ENCODE measurements at regions not wholly inside any gene's neighbourhood (a gene's known extent, or its start where the extent isn't known, plus 50 kb on each side); places are given as distances from the start of the nearest gene placed in this dataset.

DNA sequence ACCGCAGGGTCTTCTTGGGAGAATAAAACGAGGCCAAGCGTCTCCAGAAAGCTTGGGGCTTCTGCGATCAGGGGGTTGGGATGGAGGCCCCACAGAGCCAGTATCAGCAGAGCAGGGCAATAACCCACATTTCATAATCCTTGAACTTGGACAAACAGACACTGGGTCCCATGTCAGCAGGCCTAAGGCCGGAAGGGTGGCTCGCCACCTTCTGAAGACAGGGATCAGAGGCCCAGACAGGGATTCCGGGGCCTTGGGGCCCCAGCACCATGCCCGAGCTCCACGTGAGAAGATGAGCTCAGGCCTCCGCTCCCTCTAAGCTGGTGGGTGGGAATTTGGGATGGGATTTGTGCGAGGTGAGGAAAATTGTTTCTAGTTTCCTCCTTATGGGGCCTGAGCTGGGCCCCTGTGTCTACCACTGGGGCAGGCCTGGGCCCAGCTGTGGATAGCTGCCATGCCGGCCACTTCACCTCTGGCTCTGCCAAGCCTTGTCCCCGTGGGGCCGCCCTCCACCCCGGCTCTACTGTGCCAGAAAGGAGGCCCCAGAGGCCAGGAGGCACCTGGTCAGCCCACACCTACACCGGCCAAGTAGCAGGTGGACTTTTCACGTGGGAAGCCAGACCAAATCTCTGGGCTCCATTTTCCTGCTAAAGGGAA is 67.2 kb upstream of the DLK1 start:
- Histone ChIP-seq H3K4me3 (no peak overlapping the region), H3K4me1 (peaks cover 0 to 4% (median 0%) of the 10 kb centered on the region in 4 donors), H3K9me3 (no peaks in the 10 kb centered on the region), H3K36me3 (no peaks in the 10 kb centered on the region), H3K27ac (no peak overlapping the region), H3K27me3 (peaks cover 0 to 61% of the 10 kb centered on the region in 2 donors)
- no peak for DNase-seq
- TF ChIP-seq, protein P1, sequence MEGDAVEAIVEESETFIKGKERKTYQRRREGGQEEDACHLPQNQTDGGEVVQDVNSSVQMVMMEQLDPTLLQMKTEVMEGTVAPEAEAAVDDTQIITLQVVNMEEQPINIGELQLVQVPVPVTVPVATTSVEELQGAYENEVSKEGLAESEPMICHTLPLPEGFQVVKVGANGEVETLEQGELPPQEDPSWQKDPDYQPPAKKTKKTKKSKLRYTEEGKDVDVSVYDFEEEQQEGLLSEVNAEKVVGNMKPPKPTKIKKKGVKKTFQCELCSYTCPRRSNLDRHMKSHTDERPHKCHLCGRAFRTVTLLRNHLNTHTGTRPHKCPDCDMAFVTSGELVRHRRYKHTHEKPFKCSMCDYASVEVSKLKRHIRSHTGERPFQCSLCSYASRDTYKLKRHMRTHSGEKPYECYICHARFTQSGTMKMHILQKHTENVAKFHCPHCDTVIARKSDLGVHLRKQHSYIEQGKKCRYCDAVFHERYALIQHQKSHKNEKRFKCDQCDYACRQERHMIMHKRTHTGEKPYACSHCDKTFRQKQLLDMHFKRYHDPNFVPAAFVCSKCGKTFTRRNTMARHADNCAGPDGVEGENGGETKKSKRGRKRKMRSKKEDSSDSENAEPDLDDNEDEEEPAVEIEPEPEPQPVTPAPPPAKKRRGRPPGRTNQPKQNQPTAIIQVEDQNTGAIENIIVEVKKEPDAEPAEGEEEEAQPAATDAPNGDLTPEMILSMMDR (IDR thresholded peaks at IDR 0.05) = no peak
- intact Hi-C loops (cut with DNase I; ENCODE audit: low total_unique reads) = loop anchor here (10.0 kb wide), 1 partner anchor 275 kb away; no protein-coding TSS in a partner anchor

DNA sequence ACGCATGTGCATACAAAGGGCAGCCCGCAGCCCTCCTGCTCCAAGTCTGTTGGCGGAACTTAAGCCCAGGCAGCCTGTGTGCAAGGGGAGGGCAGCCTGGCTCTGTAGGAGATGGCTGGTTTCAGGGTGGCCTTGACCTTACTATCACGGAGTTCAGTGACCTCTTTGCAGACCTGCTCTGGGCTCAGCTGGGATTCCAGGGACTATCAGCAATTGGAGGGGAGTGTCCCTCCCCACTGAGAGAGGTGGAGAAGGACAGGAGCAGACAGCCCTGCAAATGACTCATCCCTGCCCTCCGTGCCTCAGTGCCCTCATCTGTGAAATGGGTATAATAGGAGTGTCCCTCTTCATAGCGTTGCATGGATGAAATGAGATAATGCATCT is 66.2 kb upstream of the DLK1 start:
- no peak for DNase-seq
- H3K27me3 ChIP-seq = peaks cover 0 to 61% of the 10 kb centered on the region in 2 donors
- no peak overlapping the region for H3K4me3 ChIP-seq
- TF ChIP-seq, protein P1 (IDR thresholded peaks at IDR 0.05) = no peak
- no peak overlapping the region for H3K27ac ChIP-seq
- intact Hi-C loops (cut with DNase I; ENCODE audit: low total_unique reads) = no loop called here
- no peaks in the 10 kb centered on the region for H3K9me3 ChIP-seq
- no peaks in the 10 kb centered on the region for H3K4me1 ChIP-seq
- no peaks in the 10 kb centered on the region for H3K36me3 ChIP-seq

DNA sequence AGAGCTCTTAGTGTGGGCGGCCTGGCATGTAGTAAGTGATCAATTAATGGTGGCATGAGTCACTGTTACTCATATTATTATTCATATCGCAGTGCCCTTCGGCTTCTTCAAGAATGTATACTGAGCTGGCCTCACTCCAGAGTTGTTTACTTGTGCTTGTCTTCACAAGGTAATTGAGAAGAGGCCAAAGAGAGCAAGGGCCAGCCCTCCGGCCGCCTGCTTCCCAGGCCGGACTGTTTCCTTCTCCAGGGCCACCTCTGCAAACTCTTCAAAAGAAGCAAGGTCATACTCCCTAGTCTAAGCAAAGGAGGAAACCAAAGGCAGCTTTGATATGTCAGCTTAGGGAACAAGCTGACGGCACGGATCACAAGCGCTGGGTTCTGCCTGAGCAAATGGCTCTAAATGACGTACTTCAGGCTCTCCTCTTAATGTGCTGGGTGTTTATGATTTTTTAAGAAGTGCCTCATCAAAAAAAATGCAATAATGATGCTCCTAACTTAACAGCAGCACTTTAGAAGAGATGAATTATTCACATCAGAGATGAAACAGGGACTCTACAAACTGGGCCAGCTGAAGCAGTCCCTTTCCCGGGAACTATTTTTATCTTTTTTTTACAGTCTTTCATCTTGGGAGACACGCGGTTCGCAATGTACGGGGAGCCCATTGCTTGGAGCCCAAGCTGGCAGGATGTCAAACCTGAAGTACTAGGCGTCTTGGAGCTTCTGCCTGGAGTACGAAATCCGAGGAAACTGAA is 65.6 kb upstream of the DLK1 start:
- H3K36me3 ChIP-seq = no peaks in the 10 kb centered on the region
- no peaks in the 10 kb centered on the region for H3K9me3 ChIP-seq
- no peak overlapping the region for H3K27ac ChIP-seq
- no peaks in the 10 kb centered on the region for H3K4me1 ChIP-seq
- TF ChIP-seq, protein P1 (IDR thresholded peaks at IDR 0.05) = no peak
- no peak for DNase-seq
- peaks cover 0 to 61% of the 10 kb centered on the region in 2 donors for H3K27me3 ChIP-seq
- H3K4me3 ChIP-seq = no peak overlapping the region
- intact Hi-C loops (cut with DNase I; ENCODE audit: low total_unique reads) = no loop called here

DNA sequence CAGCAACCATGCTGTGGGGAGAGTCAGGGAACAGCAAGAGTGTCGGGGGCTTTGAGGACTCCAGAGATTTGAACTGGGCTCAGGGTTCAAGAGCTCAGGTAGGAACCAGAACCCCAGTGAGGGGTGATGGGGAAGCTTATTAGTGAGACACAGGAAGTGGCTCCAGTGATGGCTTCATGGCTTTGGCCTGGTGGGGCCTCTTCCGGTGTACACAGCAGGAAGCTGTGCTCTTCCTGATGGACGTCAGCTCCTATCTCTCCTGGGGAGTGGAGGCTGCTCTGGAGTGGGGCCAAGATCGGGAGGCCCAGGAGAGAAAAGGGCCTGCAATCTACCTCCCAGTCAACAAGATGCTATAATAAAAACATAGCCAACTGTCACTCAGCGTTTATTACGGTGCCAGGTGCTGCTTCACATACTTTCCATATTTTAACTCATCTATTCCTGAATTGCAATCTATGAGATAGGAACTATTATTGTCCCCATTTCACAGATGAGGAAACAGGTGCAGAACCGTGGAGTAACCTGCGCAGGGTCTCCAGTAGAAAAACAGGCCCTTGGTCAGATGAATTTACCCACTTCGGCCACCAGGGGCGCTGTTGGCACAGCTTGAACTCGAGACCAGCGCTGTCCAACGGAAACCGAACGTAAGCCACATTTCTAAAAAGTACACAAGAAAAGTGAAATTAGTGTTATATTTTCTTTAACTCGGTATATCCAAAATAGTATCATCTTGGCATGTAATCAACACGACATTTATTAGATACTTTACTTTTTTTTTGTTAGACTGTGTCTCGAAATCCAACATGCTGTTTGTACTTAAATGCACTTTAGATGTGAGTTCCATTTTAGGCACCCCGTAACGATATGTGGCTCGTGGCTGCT is 63.6 kb upstream of the DLK1 start:
- intact Hi-C loops (cut with DNase I; ENCODE audit: low total_unique reads) = no loop called here
- peak in 1 of 2 donors; percentile 40 for DNase-seq
- TF ChIP-seq, protein P1 (IDR thresholded peaks at IDR 0.05) = peak; percentile 65 to 70
- no peaks in the 10 kb centered on the region for H3K9me3 ChIP-seq
- no peak overlapping the region for H3K27ac ChIP-seq
- H3K36me3 ChIP-seq = no peaks in the 10 kb centered on the region
- peaks cover 0 to 64% of the 10 kb centered on the region in 2 donors for H3K27me3 ChIP-seq
- no peaks in the 10 kb centered on the region for H3K4me1 ChIP-seq
- H3K4me3 ChIP-seq = no peak overlapping the region

DNA sequence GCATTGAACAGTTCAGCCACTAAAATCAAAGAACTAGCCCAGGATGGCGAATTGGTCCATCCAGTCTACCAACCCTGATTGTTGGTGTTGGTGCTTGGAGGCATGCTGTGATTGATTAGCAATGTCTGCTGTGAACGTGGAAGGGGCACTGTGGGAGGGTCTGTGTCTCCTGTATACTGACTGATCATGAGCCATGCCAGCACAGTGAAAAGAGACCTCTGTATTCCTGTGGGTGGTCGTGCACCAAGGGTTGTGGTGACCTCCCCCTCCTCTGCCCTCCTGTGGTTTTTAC is 63.0 kb upstream of the DLK1 start:
- no peaks in the 10 kb centered on the region for H3K9me3 ChIP-seq
- no peaks in the 10 kb centered on the region for H3K36me3 ChIP-seq
- TF ChIP-seq, protein P1 (IDR thresholded peaks at IDR 0.05) = no peak
- intact Hi-C loops (cut with DNase I; ENCODE audit: low total_unique reads) = no loop called here
- no peak overlapping the region for H3K4me3 ChIP-seq
- H3K27ac ChIP-seq = no peak overlapping the region
- no peaks in the 10 kb centered on the region for H3K4me1 ChIP-seq
- peaks cover 0 to 64% of the 10 kb centered on the region in 2 donors for H3K27me3 ChIP-seq
- DNase-seq = no peak
